HG03108 (cell line): ENCODE measurements at regions not wholly inside any gene's neighbourhood (a gene's known extent, or its start where the extent isn't known, plus 50 kb on each side); places are given as distances from the start of the nearest gene placed in this dataset.
"Not testable (repeated sequence)": the region's sequence is repeated elsewhere in the genome, so short reads cannot be mapped to it uniquely, and the experiment has no call there.

Source experiments
- ATAC-seq: cut with Tn5 transposase; IDR thresholded peaks from one replicate; pipeline ENCODE4 v1.9.1; 2021; ENCODE audit warnings: moderate library complexity; ENCODE audit not compliant: unreplicated experiment

- ATAC-seq = no peak
These were observed 1220.4 kb downstream of the CDH8 start for GRCh38 chr16:60815865-60816264.

- ATAC-seq = no peak
These were observed 1221.2 kb downstream of the CDH8 start for GRCh38 chr16:60815033-60815432.

GRCh38 chr16:60811657-60812056 is 1224.6 kb downstream of the CDH8 start:
- ATAC-seq = no peak

DNA sequence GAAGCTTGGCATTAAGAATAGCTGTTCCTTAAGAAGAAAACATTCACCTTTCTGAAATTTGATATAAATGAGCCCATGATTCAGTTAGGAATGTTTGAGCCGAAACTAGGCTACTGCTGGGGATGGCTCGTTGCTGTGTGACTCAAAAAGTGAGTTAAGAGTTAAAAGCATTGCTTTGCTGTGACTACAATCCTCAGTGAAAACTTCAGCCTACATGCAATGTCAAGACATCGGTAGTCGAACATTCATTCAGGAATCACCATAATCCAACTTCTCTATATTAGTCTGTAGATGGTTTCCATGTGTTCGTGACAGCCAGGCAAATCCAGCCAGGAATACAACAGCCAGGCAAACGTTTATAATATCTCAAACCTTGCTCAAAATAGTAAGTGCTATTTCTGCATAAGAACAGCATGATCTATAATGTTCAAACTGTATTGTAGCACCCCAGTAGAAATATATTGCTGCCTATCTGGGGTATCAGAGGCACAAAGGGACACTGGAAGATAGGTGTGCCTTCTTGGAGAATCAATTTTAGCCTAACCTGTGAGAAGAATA is 1225.1 kb downstream of the CDH8 start:
- no peak for ATAC-seq

DNA sequence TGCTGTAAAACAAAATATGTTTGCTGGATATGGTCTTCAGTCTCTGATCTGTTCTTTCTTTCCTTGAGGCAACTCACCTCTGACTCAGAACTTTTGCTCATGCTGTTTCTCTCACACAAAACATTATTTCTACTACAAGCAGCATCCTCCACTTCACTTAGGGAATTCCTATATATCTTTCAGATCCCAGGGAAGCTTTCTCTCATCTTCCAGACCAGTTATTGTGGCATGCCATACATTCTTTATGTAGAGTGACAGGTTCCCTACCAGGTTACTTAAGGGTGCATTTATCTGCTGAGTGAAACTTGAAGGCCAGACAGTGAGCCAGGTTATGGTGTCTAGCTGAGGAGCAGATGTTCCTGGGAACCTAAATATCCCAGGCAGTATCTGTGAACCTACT is 1226.0 kb downstream of the CDH8 start:
- ATAC-seq = no peak

DNA sequence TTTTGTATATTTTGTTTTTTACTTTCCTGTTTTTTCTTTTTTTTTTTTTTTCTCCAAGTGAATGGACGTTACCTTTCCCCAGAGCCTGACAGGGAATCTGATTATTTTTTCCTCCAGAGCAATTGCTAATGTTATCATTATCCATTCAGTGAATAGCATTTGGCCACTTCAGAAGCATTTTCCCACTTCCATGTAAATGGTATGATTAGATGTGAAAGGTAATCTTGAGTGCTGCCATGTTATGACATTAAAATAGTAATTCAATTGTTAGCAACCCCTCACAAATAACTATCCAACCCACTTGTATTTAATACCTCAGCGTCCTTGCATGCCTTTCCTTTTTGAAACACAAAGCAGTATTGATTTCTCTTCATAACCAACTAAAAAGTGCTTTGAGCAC is 1243.8 kb downstream of the CDH8 start:
- no peak for ATAC-seq

- ATAC-seq = no peak
These were observed 1247.6 kb downstream of the CDH8 start for GRCh38 chr16:60788631-60789030.

DNA sequence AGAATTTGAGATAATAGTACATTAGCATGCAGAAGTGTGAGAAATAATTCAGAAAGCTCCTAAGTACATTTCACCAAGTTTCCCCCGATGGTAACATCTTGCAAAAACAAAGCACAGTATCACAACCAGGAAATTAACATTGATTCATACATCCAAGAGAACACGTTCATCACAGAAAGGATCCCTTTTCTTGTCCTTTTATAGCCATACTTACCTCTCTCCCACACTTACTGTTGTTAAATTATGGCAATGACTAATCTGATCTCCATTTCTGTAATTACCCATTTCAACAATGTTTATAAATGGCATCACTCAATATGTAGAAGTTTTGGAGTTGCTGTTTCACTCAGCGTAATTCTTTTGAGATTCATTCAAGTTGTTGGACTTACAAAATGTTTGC is 1260.0 kb downstream of the CDH8 start:
- no peak for ATAC-seq

DNA sequence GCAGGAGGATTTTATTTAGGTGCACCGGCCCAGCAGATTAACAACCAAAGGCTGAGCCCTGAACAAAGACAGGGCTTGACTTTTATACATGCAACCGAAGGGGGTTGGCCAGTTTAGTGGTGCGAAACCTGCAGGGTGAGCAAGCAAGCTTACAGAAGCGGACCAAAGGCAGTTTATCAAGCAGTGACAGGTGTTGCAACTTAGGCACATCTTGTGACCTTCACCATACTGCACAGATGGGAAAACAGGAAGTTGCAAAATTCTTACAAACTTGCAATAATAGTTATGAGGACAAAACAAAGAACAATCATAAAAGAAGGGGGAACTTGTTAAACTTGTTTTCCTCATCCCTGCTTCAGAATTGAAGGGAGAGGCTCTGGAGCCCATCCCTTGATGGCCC is 1265.1 kb downstream of the CDH8 start:
- ATAC-seq = no peak

DNA sequence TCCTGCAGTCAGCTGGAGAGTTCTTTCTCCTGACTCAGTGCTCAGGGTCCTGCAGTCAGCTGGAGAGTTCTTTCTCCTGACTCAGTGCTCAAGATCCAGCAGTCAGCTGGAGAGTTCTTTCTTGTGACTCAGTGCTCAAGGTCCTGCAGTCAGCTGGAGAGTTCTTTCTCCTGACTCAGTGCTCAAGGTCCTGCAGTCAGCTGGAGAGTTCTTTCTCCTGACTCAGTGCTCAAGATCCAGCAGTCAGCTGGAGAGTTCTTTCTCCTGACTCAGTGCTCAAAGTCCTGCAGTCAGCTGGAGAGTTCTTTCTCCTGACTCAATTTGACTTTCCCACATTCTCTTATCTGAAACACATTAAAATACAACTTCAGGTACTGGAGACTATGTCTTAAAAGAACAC is 1265.9 kb downstream of the CDH8 start:
- ATAC-seq = not testable (repeated sequence)

DNA sequence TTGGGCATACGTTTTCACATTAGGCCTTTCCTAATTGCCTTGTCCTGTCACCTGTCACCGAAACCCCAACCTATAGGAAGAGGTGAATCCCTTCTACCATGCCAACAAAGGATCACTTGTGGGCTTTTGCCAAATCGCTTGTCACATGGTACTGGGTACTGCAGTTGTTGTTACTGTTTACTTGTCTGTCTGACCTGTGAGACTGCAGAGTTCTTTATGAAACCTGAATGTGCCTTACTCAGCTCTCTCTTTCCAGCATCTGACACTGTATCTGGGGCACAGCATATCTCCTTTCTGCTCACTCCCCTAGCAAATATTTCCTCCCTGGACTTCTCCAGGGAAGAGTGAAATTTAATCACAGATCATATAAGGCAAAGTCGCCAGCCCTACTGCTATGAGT is 1272.4 kb downstream of the CDH8 start:
- ATAC-seq = no peak

- ATAC-seq = no peak
These were observed 1280.3 kb downstream of the CDH8 start for GRCh38 chr16:60755907-60756306.

DNA sequence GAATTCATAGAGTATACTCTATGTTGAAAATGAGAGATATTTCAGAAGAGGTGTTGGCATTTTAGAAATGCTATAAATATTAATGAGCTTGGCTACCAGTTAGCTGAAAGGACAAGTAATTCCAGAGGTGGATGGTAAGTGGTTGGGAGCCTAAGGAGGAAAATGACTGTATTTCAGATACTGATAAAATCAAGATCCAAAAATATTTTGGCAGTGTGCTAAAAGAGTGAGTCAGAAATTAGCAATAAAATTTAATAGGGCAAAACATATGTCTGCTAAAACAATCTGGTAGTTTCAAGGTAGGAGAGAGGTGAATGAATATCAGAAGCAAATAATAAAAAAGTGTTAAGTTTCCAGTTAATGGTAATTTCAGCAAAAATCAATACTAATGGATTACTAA is 1287.9 kb downstream of the CDH8 start:
- no peak for ATAC-seq

DNA sequence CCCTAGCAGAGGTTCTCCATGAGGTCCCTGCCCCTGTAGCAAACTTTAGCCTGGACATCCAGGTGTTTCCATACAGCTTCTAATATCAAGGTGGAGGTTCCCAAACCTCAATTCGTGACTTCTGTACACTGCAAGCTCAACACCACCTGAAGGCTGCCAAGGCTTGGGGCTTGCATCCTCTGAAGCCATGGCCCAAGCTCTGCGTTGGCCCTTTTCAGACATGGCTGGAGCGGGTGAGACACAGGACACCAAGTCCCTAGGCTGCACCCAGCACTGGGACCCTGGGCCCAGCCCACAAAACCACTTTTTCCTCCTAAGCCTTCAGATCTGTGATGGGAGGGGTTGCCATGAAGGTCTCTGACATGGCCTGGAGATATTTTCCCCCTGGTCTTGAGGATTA is 1292.0 kb downstream of the CDH8 start:
- ATAC-seq = no peak

- no peak for ATAC-seq
These were observed 1294.4 kb downstream of the CDH8 start for GRCh38 chr16:60741810-60742209.

DNA sequence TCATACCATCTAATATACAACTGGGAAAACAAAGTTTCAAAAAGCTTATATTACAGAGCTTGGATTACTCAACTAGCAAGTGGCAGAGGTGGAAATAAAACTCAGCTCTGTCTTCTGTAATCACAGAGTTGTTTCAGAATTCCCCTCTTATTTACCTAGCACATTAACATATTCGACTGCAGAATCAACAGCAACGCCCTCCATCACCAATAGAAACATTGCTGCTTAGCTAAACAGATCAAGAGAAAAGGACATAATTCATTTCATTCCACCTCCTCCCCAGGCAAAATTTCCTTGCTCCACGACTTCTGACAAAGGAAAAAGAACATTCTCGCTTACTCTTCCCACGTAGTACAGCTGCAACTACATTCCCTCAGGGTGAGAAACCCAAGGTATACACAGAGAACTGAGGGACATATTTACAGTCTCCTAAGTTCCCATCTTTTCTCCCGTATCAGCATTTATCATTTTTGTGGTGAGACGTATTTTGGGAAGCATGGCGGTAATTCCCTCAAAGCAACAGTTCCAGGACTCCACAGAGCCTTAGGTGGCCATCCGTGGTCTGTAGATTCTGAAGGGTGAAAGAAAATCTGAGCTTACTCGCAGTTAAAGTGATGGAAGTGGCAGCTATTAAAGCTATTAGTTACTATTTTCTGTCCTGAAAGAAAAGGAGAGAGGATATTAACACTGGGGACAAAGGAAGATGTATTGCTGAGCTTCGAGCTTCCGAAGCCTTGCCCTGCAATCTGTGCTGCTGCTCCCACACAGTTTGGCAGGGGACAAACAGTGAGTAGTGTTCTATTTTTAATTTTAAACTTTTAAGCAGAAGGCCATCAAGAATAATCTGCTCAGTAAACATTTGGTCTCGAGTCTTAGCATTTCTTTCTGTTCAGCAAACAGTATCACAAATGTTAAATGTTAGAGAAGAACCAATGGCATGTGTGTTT is 1296.2 kb downstream of the CDH8 start:
- ATAC-seq = no peak

- ATAC-seq = no peak
These were observed 1304.7 kb downstream of the CDH8 start for GRCh38 chr16:60731329-60732050.

- no peak for ATAC-seq
These were observed 1307.2 kb downstream of the CDH8 start for GRCh38 chr16:60729051-60729450.

- ATAC-seq = no peak
These were observed 1308.4 kb downstream of the CDH8 start for GRCh38 chr16:60727851-60728250.

GRCh38 chr16:60720060-60720459 is 1316.2 kb downstream of the CDH8 start:
- ATAC-seq = no peak

DNA sequence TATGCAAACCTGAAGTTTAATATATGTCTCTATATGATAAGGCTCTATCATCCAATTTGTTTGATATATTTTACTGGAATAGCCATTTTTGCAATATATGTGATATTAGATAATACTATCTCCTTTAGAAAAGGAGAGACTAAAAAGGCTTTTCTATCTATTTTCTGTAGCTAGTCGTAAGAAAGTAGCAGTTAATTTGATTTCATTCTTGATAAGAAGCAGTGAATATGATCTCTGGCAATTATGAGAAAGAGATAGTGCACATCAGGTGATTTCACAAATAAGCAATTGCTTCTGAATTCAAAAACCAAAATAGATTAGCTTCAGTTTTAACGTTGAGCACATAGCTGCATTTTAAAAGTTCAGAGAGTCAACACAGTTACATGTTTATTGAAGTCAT is 1318.4 kb downstream of the CDH8 start:
- no peak for ATAC-seq

DNA sequence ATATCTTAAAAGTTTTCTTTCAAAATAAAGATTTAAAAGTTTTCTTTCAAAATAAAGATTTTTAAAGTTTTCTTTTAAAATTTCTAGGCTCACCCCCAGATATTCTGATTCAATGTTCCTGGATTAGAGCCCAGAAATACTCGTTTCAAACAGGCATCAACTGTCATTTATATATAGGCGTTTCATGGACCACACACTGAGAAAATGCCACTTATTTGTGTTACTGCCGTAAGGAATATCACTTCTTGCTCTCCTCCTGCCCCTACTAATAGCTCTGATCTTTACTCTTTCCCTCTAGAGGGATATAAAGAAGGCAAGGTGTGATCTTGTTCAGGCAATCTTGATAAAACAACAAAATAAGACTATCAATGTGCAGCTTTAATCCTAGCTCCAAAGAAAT is 1324.1 kb downstream of the CDH8 start:
- no peak for ATAC-seq
